ENCODE measurements at regions not wholly inside any gene's neighbourhood (a gene's known extent, or its start where the extent isn't known, plus 50 kb on each side); places are given as distances from the start of the nearest gene placed in this dataset.

- H3K27me3 ChIP-seq (ENCODE audit: control insufficient read depth in 4 of 4, insufficient read depth in 4 of 4, low read length in 3 of 4): no peaks in the 10 kb centered on the region
- no peak overlapping the region for H3K27ac ChIP-seq (ENCODE audit: low read depth in 1 of 2, low read length in 2 of 2)
- H3K4me3 ChIP-seq (ENCODE audit: low read depth in 1 of 3, low read length in 3 of 3): no peak overlapping the region
- TF ChIP-seq TAF1 (conservative IDR thresholded peaks at IDR 0.05) (no peak), FOXA1 (IDR thresholded peaks at IDR 0.05) (no peak), RAD21 (IDR thresholded peaks at IDR 0.05) (no peak), SP1 (IDR thresholded peaks at IDR 0.05) (no peak), ATF3 (IDR thresholded peaks at IDR 0.05) (no peak), HNF4G (IDR thresholded peaks at IDR 0.05) (no peak), NR2F2 (IDR thresholded peaks at IDR 0.05) (no peak), GABPA (IDR thresholded peaks at IDR 0.05 in 1 of 2, conservative IDR thresholded peaks at IDR 0.05 in 1 of 2) (no peak), REST (IDR thresholded peaks at IDR 0.05) (no peak), CTCF (IDR thresholded peaks at IDR 0.05; ENCODE audit: low read depth, low read length, missing input control) (no peak), MAX (IDR thresholded peaks at IDR 0.05) (no peak)
- no peaks in the 10 kb centered on the region for H3K4me1 ChIP-seq (ENCODE audit: control insufficient read depth in 4 of 4, insufficient read depth in 4 of 4, low read length in 3 of 4)
- H3K9me3 ChIP-seq (ENCODE audit: control insufficient read depth in 4 of 4, low read length in 3 of 4): no peaks in the 10 kb centered on the region
- H3K36me3 ChIP-seq (ENCODE audit: control insufficient read depth in 4 of 4, insufficient read depth in 3 of 4, low read depth in 1 of 4, low read length in 3 of 4): no peaks in the 10 kb centered on the region
- WGBS: 81% methylated on average over 4 of the region's 4 CpGs
- DNase-seq (ENCODE audit: low spot score): no peak
- no peak overlapping the region for H3K9ac ChIP-seq (ENCODE audit: low read depth in 1 of 2, low read length in 2 of 2)
Observed at GRCh38 chr5:173752653-173753052, 135.5 kb upstream of the CPEB4 start.

- DNase-seq (ENCODE audit: low spot score): no peak
- TF ChIP-seq RXRA (IDR thresholded peaks at IDR 0.05) (no peak), MAX (IDR thresholded peaks at IDR 0.05) (no peak), RAD21 (IDR thresholded peaks at IDR 0.05) (no peak), EGR1 (IDR thresholded peaks at IDR 0.05; ENCODE audit: low read depth in 2 of 2) (no peak), FOXA1 (IDR thresholded peaks at IDR 0.05) (no peak)
- no peak overlapping the region for H3K4me3 ChIP-seq (ENCODE audit: low read depth in 1 of 3, low read length in 3 of 3)
- H3K4me1 ChIP-seq (ENCODE audit: control insufficient read depth in 4 of 4, insufficient read depth in 4 of 4, low read length in 3 of 4): no peaks in the 10 kb centered on the region
- no peaks in the 10 kb centered on the region for H3K27me3 ChIP-seq (ENCODE audit: control insufficient read depth in 4 of 4, insufficient read depth in 4 of 4, low read length in 3 of 4)
- no peaks in the 10 kb centered on the region for H3K36me3 ChIP-seq (ENCODE audit: control insufficient read depth in 4 of 4, insufficient read depth in 3 of 4, low read depth in 1 of 4, low read length in 3 of 4)
- no peak overlapping the region for H3K27ac ChIP-seq (ENCODE audit: low read depth in 1 of 2, low read length in 2 of 2)
- no peaks in the 10 kb centered on the region for H3K9me3 ChIP-seq (ENCODE audit: control insufficient read depth in 4 of 4, low read length in 3 of 4)
- 95% methylated on average over 15 of the region's 15 CpGs for WGBS
- H3K9ac ChIP-seq (ENCODE audit: low read depth in 1 of 2, low read length in 2 of 2): no peak overlapping the region
Observed at GRCh38 chr5:173753307-173754168, 134.6 kb upstream of the CPEB4 start.

All from liver (tissue), 8 donors.